Lower lobe of right lung (tissue), 2 donors: ENCODE measurements at regions not wholly inside any gene's neighbourhood (a gene's known extent, or its start where the extent isn't known, plus 50 kb on each side); places are given as distances from the start of the nearest gene placed in this dataset.

Experiments
- ATAC-seq, 2 donors: fragments of 200-7000 bp; cut with Tn5 transposase; one replicate each; pipeline ENCODE4 v1.9.1; 2020 to 2022; ENCODE audit warnings: mild to moderate bottlenecking in 2 of 2, moderate library complexity in 2 of 2
- DNase-seq: peaks from one replicate; pipeline ENCODE4 v3.0.0-alpha.2; 2020
- H3K27ac ChIP-seq: fragments of 200-600 bp; one replicate; pipeline ENCODE4 v1.8.0; 2022
- H3K27me3 ChIP-seq: fragments of 200-600 bp; one replicate; pipeline ENCODE4 v1.8.0; 2022; ENCODE audit warnings: low read depth
- H3K36me3 ChIP-seq: fragments of 200-600 bp; one replicate; pipeline ENCODE4 v1.8.0; 2022; ENCODE audit warnings: mild to moderate bottlenecking
- H3K4me1 ChIP-seq: fragments of 200-600 bp; one replicate; pipeline ENCODE4 v1.8.0; 2022
- H3K4me3 ChIP-seq: fragments of 200-600 bp; one replicate; pipeline ENCODE4 v1.8.0; 2022; ENCODE audit warnings: mild to moderate bottlenecking
- H3K9me3 ChIP-seq: fragments of 200-600 bp; one replicate; pipeline ENCODE4 v1.8.0; 2022
- intact Hi-C: fragments of 100-400 bp; cut with DNase I; formaldehyde crosslinking; loops from one replicate; pipeline ENCODE4 v1.11.0; 2022
- TF ChIP-seq, protein P1 (sequence below): fragments of 200-600 bp; IDR thresholded peaks from one replicate; pipeline ENCODE4 v1.8.0; 2022; ENCODE audit warnings: antibody characterized with exemption, mild to moderate bottlenecking
- donor health status: DM: no; HTN: yes; CAD: no; lungs with severe emphysema.

DNA sequence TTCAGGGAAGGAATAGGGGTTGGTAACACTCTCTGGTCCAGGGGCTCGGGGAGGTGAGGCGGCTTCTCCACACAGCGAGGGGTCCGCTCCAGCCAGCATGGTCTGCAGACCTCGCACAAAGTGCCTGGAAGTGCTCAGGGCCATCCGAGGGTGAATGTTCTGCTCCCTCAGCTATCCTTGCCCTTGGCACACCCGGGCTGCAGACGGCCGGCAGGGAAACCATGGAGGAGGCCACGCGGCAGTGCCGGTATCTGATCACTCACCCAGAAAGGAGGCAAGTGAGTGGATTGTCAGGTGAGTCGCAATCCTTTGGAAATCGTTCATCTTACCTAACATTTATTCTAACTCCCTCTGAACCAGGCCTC, 62.0 kb downstream of the DLL1 start:
- TF ChIP-seq, protein P1, sequence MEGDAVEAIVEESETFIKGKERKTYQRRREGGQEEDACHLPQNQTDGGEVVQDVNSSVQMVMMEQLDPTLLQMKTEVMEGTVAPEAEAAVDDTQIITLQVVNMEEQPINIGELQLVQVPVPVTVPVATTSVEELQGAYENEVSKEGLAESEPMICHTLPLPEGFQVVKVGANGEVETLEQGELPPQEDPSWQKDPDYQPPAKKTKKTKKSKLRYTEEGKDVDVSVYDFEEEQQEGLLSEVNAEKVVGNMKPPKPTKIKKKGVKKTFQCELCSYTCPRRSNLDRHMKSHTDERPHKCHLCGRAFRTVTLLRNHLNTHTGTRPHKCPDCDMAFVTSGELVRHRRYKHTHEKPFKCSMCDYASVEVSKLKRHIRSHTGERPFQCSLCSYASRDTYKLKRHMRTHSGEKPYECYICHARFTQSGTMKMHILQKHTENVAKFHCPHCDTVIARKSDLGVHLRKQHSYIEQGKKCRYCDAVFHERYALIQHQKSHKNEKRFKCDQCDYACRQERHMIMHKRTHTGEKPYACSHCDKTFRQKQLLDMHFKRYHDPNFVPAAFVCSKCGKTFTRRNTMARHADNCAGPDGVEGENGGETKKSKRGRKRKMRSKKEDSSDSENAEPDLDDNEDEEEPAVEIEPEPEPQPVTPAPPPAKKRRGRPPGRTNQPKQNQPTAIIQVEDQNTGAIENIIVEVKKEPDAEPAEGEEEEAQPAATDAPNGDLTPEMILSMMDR, result no peak
- Histone ChIP-seq H3K9me3 (no peaks in the 10 kb centered on the region), H3K4me3 (no peak overlapping the region), H3K36me3 (no peaks in the 10 kb centered on the region), H3K27ac (no peak overlapping the region), H3K27me3 (no peaks in the 10 kb centered on the region), H3K4me1 (peaks cover 4% of the 10 kb centered on the region)
- ATAC-seq, result no peak
- intact Hi-C loops, result no loop called here
- DNase-seq, result no peak

DNA sequence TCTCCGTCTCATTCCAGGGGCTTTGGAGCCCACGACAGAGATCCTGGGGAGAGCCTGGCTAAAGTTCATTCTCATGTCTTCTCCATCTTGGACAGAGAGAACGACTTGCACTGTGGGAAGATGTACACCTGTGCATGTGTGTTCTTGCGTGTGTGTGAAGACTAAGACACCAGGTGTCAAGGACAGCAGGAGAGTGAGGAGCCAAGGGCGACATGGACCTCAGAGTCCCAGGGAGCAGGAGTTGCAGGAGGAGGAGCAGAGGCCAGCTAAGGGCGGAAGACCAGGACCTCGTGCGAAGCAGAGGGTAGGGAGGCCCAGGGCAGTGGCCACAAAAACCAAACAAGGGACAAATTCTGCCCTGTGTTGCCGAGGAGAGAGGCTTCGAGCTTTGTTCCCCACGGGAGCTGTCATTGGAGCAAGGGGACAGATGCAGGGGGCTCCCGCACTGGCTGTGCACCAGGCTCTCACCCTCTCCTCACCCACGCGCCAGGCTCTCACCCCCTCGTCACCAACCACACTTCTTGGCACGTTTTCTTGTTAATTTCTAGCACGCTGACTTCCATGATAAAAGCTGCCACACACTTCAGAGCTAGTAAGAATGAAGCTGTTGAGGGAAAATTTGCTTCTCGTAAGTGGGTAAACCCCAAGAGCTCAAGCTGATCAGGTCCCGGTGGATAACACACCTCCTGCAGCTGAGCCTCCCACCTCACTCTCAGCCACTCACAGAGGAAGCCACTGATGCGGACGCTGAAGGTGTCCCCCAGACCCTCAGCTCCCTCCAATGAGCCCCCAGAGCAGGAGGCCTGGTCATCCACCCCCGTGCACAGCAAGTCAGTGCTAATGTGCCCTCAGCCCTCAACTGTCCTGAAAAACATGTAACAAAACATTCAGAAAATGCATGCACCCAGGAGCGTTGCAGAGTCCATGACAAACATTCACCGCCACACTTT, 62.6 kb downstream of the DLL1 start:
- intact Hi-C loops, result no loop called here
- Histone ChIP-seq H3K4me1 (peaks cover 10% of the 10 kb centered on the region), H3K36me3 (no peaks in the 10 kb centered on the region), H3K4me3 (no peak overlapping the region), H3K9me3 (no peaks in the 10 kb centered on the region), H3K27me3 (no peaks in the 10 kb centered on the region), H3K27ac (no peak overlapping the region)
- ATAC-seq (no peak), DNase-seq (no peak)
- TF ChIP-seq, protein P1, result no peak

DNA sequence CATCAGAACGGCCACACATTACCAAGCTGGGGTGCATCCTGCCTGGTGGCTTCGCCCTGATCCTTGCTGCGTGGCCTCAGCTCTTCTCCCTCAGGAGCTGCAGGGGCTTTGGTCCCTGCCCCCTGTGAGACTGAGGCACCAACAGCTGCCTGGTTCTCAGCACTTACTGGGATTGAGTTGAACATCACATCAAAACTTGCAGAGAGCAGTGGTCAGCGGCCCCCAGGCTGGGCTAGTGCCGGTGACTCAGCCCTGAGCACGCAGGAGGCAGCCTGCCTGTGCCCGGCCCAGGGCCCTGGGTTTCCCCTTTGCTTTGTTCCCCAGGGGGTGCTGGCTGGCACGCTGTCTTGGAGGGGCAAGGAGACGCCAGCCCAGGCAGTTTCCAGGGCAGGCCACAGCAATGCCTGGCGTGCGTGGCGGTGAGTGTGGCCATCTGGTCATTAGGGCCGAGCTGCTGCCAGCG, 63.3 kb downstream of the DLL1 start:
- intact Hi-C loops, result no loop called here
- DNase-seq (no peak), ATAC-seq (no peak)
- no peak overlapping the region for H3K4me3 ChIP-seq
- H3K4me1 ChIP-seq, result peaks cover 17% of the 10 kb centered on the region
- H3K9me3 ChIP-seq, result no peaks in the 10 kb centered on the region
- no peaks in the 10 kb centered on the region for H3K27me3 ChIP-seq
- TF ChIP-seq, protein P1, result no peak
- H3K36me3 ChIP-seq, result no peaks in the 10 kb centered on the region
- no peak overlapping the region for H3K27ac ChIP-seq

DNA sequence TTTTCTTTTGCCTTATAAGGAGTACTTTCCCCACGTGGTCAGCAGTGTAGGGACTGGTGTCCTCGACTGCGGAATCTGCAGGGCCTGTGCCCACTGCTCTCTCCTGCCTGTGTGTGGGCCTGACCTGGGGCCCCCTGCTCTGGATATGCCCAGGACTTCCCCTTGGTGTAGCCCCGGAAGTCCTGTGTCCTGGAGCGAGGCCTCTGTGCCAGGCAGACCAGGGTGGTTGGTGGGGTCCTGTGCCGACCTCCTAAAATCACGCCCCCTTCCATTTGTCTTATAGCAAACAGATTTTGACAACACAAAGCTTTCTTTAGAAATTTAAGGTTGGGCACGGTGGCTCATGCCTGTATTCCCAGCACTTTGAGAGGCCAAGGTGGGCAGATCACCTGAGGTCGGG, 64.2 kb downstream of the DLL1 start:
- ATAC-seq, result no peak
- Histone ChIP-seq H3K4me3 (no peak overlapping the region), H3K27ac (no peak overlapping the region)

DNA sequence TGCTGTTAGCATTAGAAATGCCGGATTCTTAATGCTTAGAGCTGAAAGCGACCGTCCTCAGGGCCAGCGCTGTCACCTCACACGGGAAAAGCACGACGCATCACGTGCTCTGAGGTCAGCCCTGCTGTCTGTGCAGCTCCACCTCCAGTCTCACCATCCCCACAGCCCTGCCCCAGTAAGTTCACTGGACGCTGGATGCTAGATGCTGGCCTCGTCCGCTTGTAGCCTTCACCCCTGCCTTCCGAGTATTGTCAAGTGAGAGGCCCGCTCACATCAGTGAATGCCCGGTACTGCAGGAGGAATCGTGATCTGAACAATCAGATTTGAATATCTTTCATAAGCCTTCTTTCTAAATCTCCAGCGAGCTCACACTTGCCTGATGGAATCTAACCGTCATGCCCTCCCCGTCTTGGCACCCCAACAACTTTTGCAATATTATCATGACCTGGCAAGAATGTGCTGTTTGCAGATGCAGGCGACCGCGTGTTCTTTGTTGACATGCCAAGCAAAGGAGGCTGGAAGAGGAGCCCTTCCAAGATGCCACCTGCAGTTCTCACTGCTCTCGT, 64.9 kb downstream of the DLL1 start:
- no peaks in the 10 kb centered on the region for H3K27me3 ChIP-seq
- H3K9me3 ChIP-seq, result no peaks in the 10 kb centered on the region
- intact Hi-C loops, result no loop called here
- H3K4me1 ChIP-seq, result peaks cover 21% of the 10 kb centered on the region
- no peak overlapping the region for H3K4me3 ChIP-seq
- peak in 1 of 2 donors; percentile 18 for ATAC-seq
- TF ChIP-seq, protein P1, result no peak
- no peaks in the 10 kb centered on the region for H3K36me3 ChIP-seq
- no peak for DNase-seq
- peak overlapping the region; percentile 2 for H3K27ac ChIP-seq

More for the DNA sequence above, 64.2 kb downstream of the DLL1 start:
- DNase-seq, result no peak
- H3K4me1 ChIP-seq, result peaks cover 21% of the 10 kb centered on the region
- H3K36me3 ChIP-seq, result no peaks in the 10 kb centered on the region
- no peaks in the 10 kb centered on the region for H3K27me3 ChIP-seq
- no peaks in the 10 kb centered on the region for H3K9me3 ChIP-seq
- TF ChIP-seq, protein P1, result no peak
- intact Hi-C loops, result no loop called here
